MM.1S (cell line): ENCODE measurements at regions not wholly inside any gene's neighbourhood (a gene's known extent, or its start where the extent isn't known, plus 50 kb on each side); places are given as distances from the start of the nearest gene placed in this dataset.

Experiments
- CTCF ChIP-seq: fragments of 300-600 bp; sonication (generic); IDR thresholded peaks from 2 replicates; pipeline ENCODE4 v1.5.1; 2016; ENCODE audit warnings: antibody characterized with exemption, low read length, mixed read lengths
- EZH2phosphoT487 ChIP-seq: fragments of 300-600 bp; sonication (generic); IDR thresholded peaks from 2 replicates; pipeline ENCODE4 v1.6.1; 2018; ENCODE audit warnings: antibody characterized with exemption, low read length

GRCh38 chr10:124267231-124267885, 151.4 kb downstream of the OAT start:
- TF ChIP-seq CTCF (no peak), EZH2phosphoT487 (no peak)
